ENCODE measurements at regions not wholly inside any gene's neighbourhood (a gene's known extent, or its start where the extent isn't known, plus 50 kb on each side); places are given as distances from the start of the nearest gene placed in this dataset.

DNA sequence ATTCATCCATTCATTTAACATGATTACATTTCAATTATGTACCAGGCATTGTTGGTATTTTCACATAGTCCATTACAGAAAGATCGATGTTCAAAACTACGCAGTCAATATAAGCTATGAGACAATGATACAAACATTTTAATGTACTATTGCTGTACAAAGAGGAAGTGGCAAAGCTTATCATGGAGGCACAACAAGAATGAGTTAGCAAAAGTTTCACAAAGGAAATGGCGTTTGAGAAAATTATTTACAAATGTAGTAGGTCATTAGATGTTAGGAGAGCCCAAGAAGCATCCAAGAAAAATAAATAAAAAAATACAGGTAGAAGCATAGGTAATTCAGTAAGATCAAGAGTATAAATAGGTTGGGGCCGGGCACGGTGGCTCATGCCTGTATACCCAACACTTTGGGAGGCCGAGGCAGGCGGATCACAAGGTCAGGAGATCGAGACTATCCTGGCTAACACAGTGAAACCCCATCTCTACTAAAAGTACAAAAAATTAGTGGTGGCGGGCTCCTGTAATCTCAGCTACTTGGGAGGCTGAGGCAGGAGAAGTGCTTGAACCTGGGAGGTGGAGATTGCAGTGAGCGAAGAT lies 1730.8 kb upstream of the CELF4 start:
- DNase-seq (ENCODE audit: low read depth, low spot score): no peak
- ChIA-PET POLR2A (no interaction called here), CTCF (no interaction called here)
- FAIRE-seq: no peak
- no peak overlapping the region for H3K9ac ChIP-seq (replicated peaks; ENCODE audit: extremely low read depth, insufficient read depth, low read length)
- dilution Hi-C loops (cut with MboI; ENCODE audit: extremely low pct_ligation_motif_present, low sequenced_read_pairs): no loop called here
- H3K4me1 ChIP-seq (ENCODE audit: control insufficient read depth, extremely low read depth, insufficient read depth, low read length): no peaks in the 10 kb centered on the region
- H3K36me3 ChIP-seq (ENCODE audit: control insufficient read depth in 2 of 2, extremely low read depth in 1 of 2, insufficient read depth in 2 of 2, low read length in 2 of 2): no peaks in the 10 kb centered on the region
- TF ChIP-seq CTCF (IDR thresholded peaks at IDR 0.05; ENCODE audit: extremely low read depth in 1 of 2, insufficient read depth in 1 of 2, low read depth in 1 of 2, low read length in 2 of 2): no peak
- TF ChIP-seq, protein P1, sequence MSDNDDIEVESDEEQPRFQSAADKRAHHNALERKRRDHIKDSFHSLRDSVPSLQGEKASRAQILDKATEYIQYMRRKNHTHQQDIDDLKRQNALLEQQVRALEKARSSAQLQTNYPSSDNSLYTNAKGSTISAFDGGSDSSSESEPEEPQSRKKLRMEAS (IDR thresholded peaks at IDR 0.05; ENCODE audit: insufficient read depth, insufficient read length): no peak
- no peak for TF ChIP-seq JUN (IDR thresholded peaks at IDR 0.05; ENCODE audit: borderline replicate concordance, insufficient read depth, insufficient read length, low read depth)
- TF ChIP-seq POLR2A (IDR thresholded peaks at IDR 0.05; ENCODE audit: low read depth, low read length): no peak
- no peak for TF ChIP-seq FOS (IDR thresholded peaks at IDR 0.05; ENCODE audit: borderline replicate concordance, insufficient read depth, low read length)
- no peak for TF ChIP-seq EZH2 (IDR thresholded peaks at IDR 0.05; ENCODE audit: borderline replicate concordance, low read depth, low read length, severe bottlenecking)
- no peak for TF ChIP-seq POLR2AphosphoS5 (IDR thresholded peaks at IDR 0.05; ENCODE audit: insufficient read depth, low read depth, low read length)
- no peak for TF ChIP-seq GATA2 (IDR thresholded peaks at IDR 0.05; ENCODE audit: insufficient read depth, insufficient read length, low read depth, low read length)
- TF ChIP-seq MYC (IDR thresholded peaks at IDR 0.05; ENCODE audit: low read depth, low read length): no peak
- H3K27ac ChIP-seq (ENCODE audit: insufficient read depth, low read depth, low read length): no peak overlapping the region
- H2AFZ ChIP-seq (ENCODE audit: low read depth, low read length): no peak overlapping the region
- H3K9me1 ChIP-seq (replicated peaks; ENCODE audit: control insufficient read depth, extremely low read depth, insufficient read depth, low read length): no peaks in the 10 kb centered on the region
- BruUV-seq (replicated peaks): no TSS peak
- no peaks in the 10 kb centered on the region for H3K9me3 ChIP-seq (replicated peaks; ENCODE audit: control insufficient read depth, insufficient read depth, low read length)
- intact Hi-C loops (cut with micrococcal nuclease): no loop called here
- H3K79me2 ChIP-seq (ENCODE audit: control insufficient read depth, insufficient read depth, low read length): no peaks in the 10 kb centered on the region
- no peak overlapping the region for H3K4me3 ChIP-seq (replicated peaks in 1 of 3; ENCODE audit: insufficient read depth in 1 of 3, low read depth in 1 of 3, low read length in 3 of 3)
- H4K20me1 ChIP-seq (replicated peaks; ENCODE audit: control insufficient read depth, extremely low read depth, insufficient read depth, low read length): no peaks in the 10 kb centered on the region
- no peaks in the 10 kb centered on the region for H3K27me3 ChIP-seq (ENCODE audit: control insufficient read depth in 2 of 2, insufficient read depth in 2 of 2, low read length in 2 of 2)
- no peak overlapping the region for H3K4me2 ChIP-seq (ENCODE audit: insufficient read depth, low read length)

Measured in endothelial cell of umbilical vein (primary cell).